D721Med (cell line): ENCODE measurements at regions not wholly inside any gene's neighbourhood (a gene's known extent, or its start where the extent isn't known, plus 50 kb on each side); places are given as distances from the start of the nearest gene placed in this dataset.

ENCODE experiments used
- DNase-seq: peaks from one replicate; pipeline ENCODE4 v3.0.0; 2011; ENCODE audit warnings: low spot score; ENCODE audit not compliant: insufficient read length
- FAIRE-seq: peaks from 2 replicates; lab custom pipeline; 2011; peaks lifted over from hg19 to GRCh38; lab: Jason Lieb, UNC
- CTCF ChIP-seq: IDR thresholded peaks from 2 replicates; pipeline ENCODE4 v1.5.1; 2012; ENCODE audit warnings: mild to moderate bottlenecking, control low read depth; ENCODE audit not compliant: insufficient read depth; ENCODE audit errors: missing control alignments

- FAIRE-seq, result no peak
- no peak for TF ChIP-seq CTCF
- no peak for DNase-seq
Observed at GRCh38 chr10:128604025-128604424, 477.8 kb upstream of the MKI67 start.

GRCh38 chr10:128605180-128605579 is 479.0 kb upstream of the MKI67 start:
- FAIRE-seq (no peak), DNase-seq (no peak)
- TF ChIP-seq CTCF, result no peak

- FAIRE-seq (no peak), DNase-seq (no peak)
- no peak for TF ChIP-seq CTCF
Observed at GRCh38 chr10:128606055-128606454, 479.8 kb upstream of the MKI67 start.

- DNase-seq, result no peak
- FAIRE-seq, result no peak
- no peak for TF ChIP-seq CTCF
Observed at GRCh38 chr10:128608791-128609190, 482.6 kb upstream of the MKI67 start.

GRCh38 chr10:128609460-128609859 is 483.2 kb upstream of the MKI67 start:
- no peak for TF ChIP-seq CTCF
- DNase-seq, result no peak
- no peak for FAIRE-seq

GRCh38 chr10:128610113-128610512 is 483.9 kb upstream of the MKI67 start:
- FAIRE-seq (no peak), DNase-seq (no peak)
- no peak for TF ChIP-seq CTCF

- FAIRE-seq (no peak), DNase-seq (no peak)
- no peak for TF ChIP-seq CTCF
Observed at GRCh38 chr10:128612195-128612594, 486.0 kb upstream of the MKI67 start.
